ENCODE measurements at regions not wholly inside any gene's neighbourhood (a gene's known extent, or its start where the extent isn't known, plus 50 kb on each side); places are given as distances from the start of the nearest gene placed in this dataset.

- Histone ChIP-seq H2BK20ac (ENCODE audit: low read depth, low read length) (no peak overlapping the region), H3K36me3 (ENCODE audit: control insufficient read depth, insufficient read depth, low read length) (no peaks in the 10 kb centered on the region), H4K20me1 (ENCODE audit: insufficient read depth, low read length) (no peaks in the 10 kb centered on the region), H3K4me2 (ENCODE audit: low read depth, low read length) (no peak overlapping the region), H2BK5ac (ENCODE audit: low read depth, low read length, poor library complexity, severe bottlenecking) (no peak overlapping the region), H3K4me3 (ENCODE audit: insufficient read depth, low read depth, low read length) (no peak overlapping the region), H2AFZ (replicated peaks; ENCODE audit: low read length, poor library complexity) (no peak overlapping the region), H3K9me1 (ENCODE audit: insufficient read depth, low read length) (no peaks in the 10 kb centered on the region), H2BK120ac (ENCODE audit: low read depth, low read length) (no peak overlapping the region), H3K27me3 (ENCODE audit: control insufficient read depth, insufficient read depth, low read length) (no peaks in the 10 kb centered on the region), H3K27ac (ENCODE audit: insufficient read depth, low read length) (no peak overlapping the region), H2AK5ac (ENCODE audit: low read depth, low read length) (no peak overlapping the region), H2AK9ac (replicated peaks; ENCODE audit: low read depth, low read length, poor library complexity) (no peak overlapping the region), H3K14ac (replicated peaks; ENCODE audit: low read depth, low read length) (no peak overlapping the region), H3K4me1 (ENCODE audit: control insufficient read depth, insufficient read depth, low read length) (no peaks in the 10 kb centered on the region), H3K4ac (ENCODE audit: low read depth, low read length) (no peak overlapping the region), H4K91ac (ENCODE audit: insufficient read depth, low read depth, low read length) (no peak overlapping the region), H3K23ac (ENCODE audit: low read depth, low read length) (no peak overlapping the region), H3K56ac (ENCODE audit: extremely low read depth, insufficient read depth, low read length) (no peak overlapping the region), H2BK15ac (ENCODE audit: low read depth, low read length) (no peak overlapping the region), H3K79me1 (ENCODE audit: low read depth in 1 of 2, low read length in 2 of 2) (no peaks in the 10 kb centered on the region), H3K9ac (ENCODE audit: low read depth, low read length) (no peak overlapping the region), H3K18ac (ENCODE audit: low read depth, low read length) (no peak overlapping the region), H3K9me3 (ENCODE audit: control insufficient read depth, insufficient read depth, low read length) (peaks cover 6% of the 10 kb centered on the region), H4K5ac (ENCODE audit: low read depth, low read length) (no peak overlapping the region), H4K8ac (ENCODE audit: low read depth in 2 of 2, low read length in 2 of 2) (no peak overlapping the region)
- intact Hi-C loops (cut with micrococcal nuclease) = no loop called here
- ATAC-seq (ENCODE audit: low read depth) (no peak), DNase-seq (no peak)
- CTCF ChIA-PET = no interaction called here
- POLR2A ChIA-PET (ENCODE audit: unreplicated experiment) = no interaction called here
- dilution Hi-C loops (cut with HindIII; ENCODE audit: low sequenced_read_pairs, unreplicated experiment) = no loop called here
- no TSS peak for BruUV-seq (replicated peaks)
- no CpG with 5 or more reads among the region's 3 CpGs for WGBS, 2 experiments (ENCODE audit: extremely low coverage in 2 of 2, insufficient read length in 1 of 2)
- in situ Hi-C loops (cut with MboI; ENCODE audit: low sequenced_read_pairs) = no loop called here
- TF ChIP-seq RAD21 (IDR thresholded peaks at IDR 0.05; ENCODE audit: low read length) = no peak
- TF ChIP-seq SMC3 (IDR thresholded peaks at IDR 0.05; ENCODE audit: low read depth, low read length) = no peak
- TF ChIP-seq, protein P1, sequence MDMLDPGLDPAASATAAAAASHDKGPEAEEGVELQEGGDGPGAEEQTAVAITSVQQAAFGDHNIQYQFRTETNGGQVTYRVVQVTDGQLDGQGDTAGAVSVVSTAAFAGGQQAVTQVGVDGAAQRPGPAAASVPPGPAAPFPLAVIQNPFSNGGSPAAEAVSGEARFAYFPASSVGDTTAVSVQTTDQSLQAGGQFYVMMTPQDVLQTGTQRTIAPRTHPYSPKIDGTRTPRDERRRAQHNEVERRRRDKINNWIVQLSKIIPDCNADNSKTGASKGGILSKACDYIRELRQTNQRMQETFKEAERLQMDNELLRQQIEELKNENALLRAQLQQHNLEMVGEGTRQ (IDR thresholded peaks at IDR 0.05; ENCODE audit: low read depth, low read length) = no peak
- TF ChIP-seq BHLHE40 (IDR thresholded peaks at IDR 0.05; ENCODE audit: low read depth, low read length) = no peak
- TF ChIP-seq POLR2A (IDR thresholded peaks at IDR 0.05; ENCODE audit: low read depth, low read length) = no peak
Measured at GRCh38 chr6:168858926-168859325, 394.7 kb downstream of the THBS2 start.
